Calu3 (cell line): ENCODE measurements at regions not wholly inside any gene's neighbourhood (a gene's known extent, or its start where the extent isn't known, plus 50 kb on each side); places are given as distances from the start of the nearest gene placed in this dataset.
"Not testable (repeated sequence)": the region's sequence is repeated elsewhere in the genome, so short reads cannot be mapped to it uniquely, and the experiment has no call there.

Experiments
- BruUV-seq: library from RNA; stranded (reverse); fragments of 400-500 nt; replicated peaks from 2 replicates; lab custom pipeline; 2021; lab: Mats Ljungman, UMichigan
- CTCF ChIA-PET: fragments of 300-600 bp; sonication (Branson Sonifier 250); formaldehyde crosslinking; loops from one replicate; lab custom pipeline; 2022; ENCODE audit warnings: antibody characterized with exemption; lab: Charles Lee
- DNase-seq: peaks from one replicate; pipeline ENCODE4 v3.0.0; 2022
- H3K27ac Mint-ChIP-seq: one replicate; pipeline ENCODE4 v1.8.0; 2022; ENCODE audit warnings: mixed read lengths; ENCODE audit not compliant: unreplicated experiment
- H3K27me3 Mint-ChIP-seq: one replicate; pipeline ENCODE4 v1.8.0; 2022; ENCODE audit warnings: mixed read lengths; ENCODE audit not compliant: unreplicated experiment
- H3K36me3 Mint-ChIP-seq: one replicate; pipeline ENCODE4 v1.8.0; 2022; ENCODE audit warnings: mild to moderate bottlenecking, moderate library complexity, mixed read lengths; ENCODE audit not compliant: insufficient read depth, unreplicated experiment
- H3K4me1 Mint-ChIP-seq: one replicate; pipeline ENCODE4 v1.8.0; 2022; ENCODE audit warnings: mild to moderate bottlenecking, low read depth, mixed read lengths; ENCODE audit not compliant: unreplicated experiment
- H3K4me3 Mint-ChIP-seq: one replicate; pipeline ENCODE4 v1.8.0; 2022; ENCODE audit warnings: mild to moderate bottlenecking, low read depth, moderate library complexity, mixed read lengths; ENCODE audit not compliant: unreplicated experiment
- H3K9me3 Mint-ChIP-seq: one replicate; pipeline ENCODE4 v1.8.0; 2022; ENCODE audit warnings: low read depth, mixed read lengths; ENCODE audit not compliant: unreplicated experiment
- intact Hi-C: fragments of 100-400 bp; cut with micrococcal nuclease; formaldehyde crosslinking; loops from one replicate; pipeline ENCODE4 v1.10.0; 2022; ENCODE audit not compliant: unreplicated experiment
- TF ChIP-seq, protein P1 (sequence below): fragments of 200-600 bp; IDR thresholded peaks from one replicate; pipeline ENCODE4 v1.8.0; 2022; ENCODE audit warnings: antibody characterized with exemption; ENCODE audit not compliant: unreplicated experiment

DNA sequence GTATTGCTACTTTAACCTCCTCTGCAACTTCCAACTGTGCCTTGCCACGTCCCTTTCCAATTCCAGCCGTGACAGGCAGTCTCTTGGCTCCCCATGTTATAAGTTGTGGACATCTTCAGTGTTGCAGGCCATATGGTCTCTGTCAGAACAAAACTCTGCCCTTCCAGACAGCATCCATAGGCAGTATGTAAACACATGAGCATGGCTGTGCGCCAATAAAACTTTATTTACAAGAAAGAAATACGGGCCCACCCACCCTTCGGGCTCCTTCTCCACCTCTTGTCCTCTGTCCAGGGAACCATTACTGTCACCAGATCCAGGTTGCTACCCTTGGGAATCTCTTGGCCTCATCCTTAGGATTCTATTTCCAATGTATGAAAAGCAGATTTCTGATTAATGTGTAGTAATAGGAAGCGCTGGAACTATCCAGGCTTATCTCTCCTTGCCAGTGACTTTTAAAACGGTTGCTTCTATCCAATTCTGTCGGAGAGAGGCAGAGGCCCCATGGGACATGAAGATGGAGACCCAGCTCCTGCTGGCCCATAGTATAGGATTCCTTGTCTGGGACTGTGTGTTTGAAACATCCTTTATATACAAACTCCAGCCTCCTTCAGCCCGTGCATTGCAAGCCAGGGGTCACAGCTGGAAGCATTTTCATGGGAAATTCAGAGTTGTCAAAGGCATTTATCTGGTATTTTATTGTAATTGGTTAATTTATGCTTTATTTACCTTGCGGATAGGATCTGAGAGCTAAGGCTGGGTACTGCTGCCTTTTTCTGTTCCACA is 114.4 kb downstream of the ZNF664 start:
- intact Hi-C loops: no loop called here
- Mint-ChIP-seq H3K9me3 (peaks cover 2% of the 10 kb centered on the region), H3K27ac (peak overlapping the region; percentile 24), H3K36me3 (no peaks in the 10 kb centered on the region), H3K4me1 (no peaks in the 10 kb centered on the region), H3K4me3 (no peak overlapping the region), H3K27me3 (no peaks in the 10 kb centered on the region)
- BruUV-seq: no TSS peak
- TF ChIP-seq, protein P1, sequence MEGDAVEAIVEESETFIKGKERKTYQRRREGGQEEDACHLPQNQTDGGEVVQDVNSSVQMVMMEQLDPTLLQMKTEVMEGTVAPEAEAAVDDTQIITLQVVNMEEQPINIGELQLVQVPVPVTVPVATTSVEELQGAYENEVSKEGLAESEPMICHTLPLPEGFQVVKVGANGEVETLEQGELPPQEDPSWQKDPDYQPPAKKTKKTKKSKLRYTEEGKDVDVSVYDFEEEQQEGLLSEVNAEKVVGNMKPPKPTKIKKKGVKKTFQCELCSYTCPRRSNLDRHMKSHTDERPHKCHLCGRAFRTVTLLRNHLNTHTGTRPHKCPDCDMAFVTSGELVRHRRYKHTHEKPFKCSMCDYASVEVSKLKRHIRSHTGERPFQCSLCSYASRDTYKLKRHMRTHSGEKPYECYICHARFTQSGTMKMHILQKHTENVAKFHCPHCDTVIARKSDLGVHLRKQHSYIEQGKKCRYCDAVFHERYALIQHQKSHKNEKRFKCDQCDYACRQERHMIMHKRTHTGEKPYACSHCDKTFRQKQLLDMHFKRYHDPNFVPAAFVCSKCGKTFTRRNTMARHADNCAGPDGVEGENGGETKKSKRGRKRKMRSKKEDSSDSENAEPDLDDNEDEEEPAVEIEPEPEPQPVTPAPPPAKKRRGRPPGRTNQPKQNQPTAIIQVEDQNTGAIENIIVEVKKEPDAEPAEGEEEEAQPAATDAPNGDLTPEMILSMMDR: no peak
- CTCF ChIA-PET: interaction anchor here (0.9 kb wide), 1 partner anchor 101 kb away, joined by 6 read pairs; no protein-coding TSS in a partner anchor
- DNase-seq: no peak

DNA sequence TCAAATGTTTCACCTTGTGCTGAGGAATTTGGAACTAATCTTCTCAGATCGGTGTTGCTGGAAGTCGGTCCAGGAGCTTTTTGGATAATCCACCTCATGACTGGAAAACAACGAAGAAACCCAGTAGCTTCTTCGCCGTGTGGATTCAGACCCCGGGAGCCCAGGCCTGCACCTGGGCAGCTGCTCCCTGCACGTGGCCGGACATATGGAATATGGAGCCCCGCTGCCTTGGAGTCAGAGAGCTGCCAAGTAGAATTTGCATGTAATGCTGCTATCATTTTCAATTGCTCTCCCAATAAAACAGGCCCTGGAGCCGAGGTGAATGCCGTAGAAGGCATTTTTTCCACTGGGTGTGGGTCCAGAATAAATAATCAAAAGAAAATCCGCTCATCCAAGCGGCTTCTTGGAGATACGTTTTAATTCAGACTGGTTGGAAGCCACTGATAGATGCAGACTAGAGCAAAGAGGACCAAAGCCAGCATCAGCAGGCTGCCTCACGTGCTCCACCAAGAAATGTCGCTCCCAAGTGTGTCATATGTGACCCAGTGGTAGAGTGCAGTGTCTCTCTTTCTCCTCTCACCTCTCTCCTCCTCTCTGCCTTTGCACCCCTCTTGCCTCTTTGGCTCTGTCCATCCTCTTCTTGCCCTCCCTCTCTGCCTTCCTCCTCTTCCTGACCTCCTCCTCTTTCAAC is 115.3 kb downstream of the ZNF664 start:
- peak overlapping the region; percentile 39 for H3K27ac Mint-ChIP-seq
- peaks cover 2% of the 10 kb centered on the region for H3K9me3 Mint-ChIP-seq

DNA sequence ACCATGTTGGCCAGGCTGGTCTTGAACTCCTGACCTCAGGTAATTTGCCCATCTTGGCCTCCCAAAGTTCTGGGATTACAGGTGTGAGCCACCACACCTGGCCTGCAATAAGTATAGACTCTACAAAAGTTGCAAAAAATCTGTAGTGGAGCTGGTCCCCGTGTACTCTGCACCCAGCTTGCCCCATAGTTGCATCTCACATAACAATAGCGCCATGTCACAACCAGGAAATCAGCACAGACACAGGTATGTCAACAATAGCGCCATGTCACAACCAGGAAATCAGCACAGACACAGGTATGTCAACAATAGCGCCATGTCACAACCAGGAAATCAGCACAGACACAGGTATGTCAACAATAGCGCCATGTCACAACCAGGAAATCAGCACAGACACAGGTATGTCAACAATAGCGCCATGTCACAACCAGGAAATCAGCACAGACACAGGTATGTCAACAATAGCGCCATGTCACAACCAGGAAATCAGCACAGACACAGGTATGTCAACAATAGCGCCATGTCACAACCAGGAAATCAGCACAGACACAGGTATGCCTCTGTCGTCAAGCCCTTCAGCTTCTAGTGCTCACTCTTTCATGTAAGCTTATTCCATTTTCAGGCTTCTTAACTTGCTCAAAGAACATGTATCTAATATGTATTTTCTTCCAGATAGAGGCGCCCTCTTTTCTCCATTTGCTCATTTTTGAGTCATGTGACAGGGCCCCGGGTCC is 116.3 kb downstream of the ZNF664 start:
- H3K4me1 Mint-ChIP-seq, intact Hi-C loops, H3K9me3 Mint-ChIP-seq, H3K36me3 Mint-ChIP-seq, H3K27me3 Mint-ChIP-seq, BruUV-seq, H3K4me3 Mint-ChIP-seq: not testable (repeated sequence)
- peak overlapping the region; percentile 46 for H3K27ac Mint-ChIP-seq
- CTCF ChIA-PET: interaction anchor here (0.5 to 1.0 kb wide), 5 partner anchors 34 to 1377 kb away, joined by 3 to 4 read pairs (median 3); no protein-coding TSS in a partner anchor
- DNase-seq: peak; percentile 57

More for the DNA sequence above, 115.3 kb downstream of the ZNF664 start:
- BruUV-seq: no TSS peak
- no peak overlapping the region for H3K4me3 Mint-ChIP-seq
- intact Hi-C loops: no loop called here
- no peaks in the 10 kb centered on the region for H3K36me3 Mint-ChIP-seq
- CTCF ChIA-PET: no interaction called here
- DNase-seq: no peak
- TF ChIP-seq, protein P1: no peak
- no peaks in the 10 kb centered on the region for H3K4me1 Mint-ChIP-seq
- no peaks in the 10 kb centered on the region for H3K27me3 Mint-ChIP-seq

DNA sequence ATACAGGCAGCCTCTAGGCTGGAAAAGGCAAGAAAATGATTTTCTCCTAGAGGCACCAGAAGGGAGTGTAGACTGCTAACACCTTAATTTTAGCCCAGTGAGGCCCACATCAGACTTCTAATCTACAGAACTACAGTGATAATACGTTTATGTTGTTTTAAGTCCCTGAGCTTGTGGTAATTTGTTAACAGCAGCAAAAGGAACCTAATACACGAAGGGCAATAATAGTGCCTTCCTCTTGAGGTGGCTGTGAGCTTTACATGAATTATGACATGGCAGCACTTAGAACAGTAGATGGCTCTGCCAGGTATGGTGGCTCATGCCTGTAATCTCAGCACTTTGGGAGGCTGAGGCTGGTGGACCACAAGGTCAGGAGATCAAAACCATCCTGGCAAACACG is 118.8 kb downstream of the ZNF664 start:
- TF ChIP-seq, protein P1: no peak
- intact Hi-C loops: no loop called here
- Mint-ChIP-seq H3K4me3 (no peak overlapping the region), H3K9me3 (peaks cover 2% of the 10 kb centered on the region), H3K27me3 (peaks cover 6% of the 10 kb centered on the region), H3K27ac (peak overlapping the region; percentile 53), H3K4me1 (no peaks in the 10 kb centered on the region), H3K36me3 (peaks cover under 1% of the 10 kb centered on the region)
- CTCF ChIA-PET: no interaction called here
- no TSS peak for BruUV-seq
- no peak for DNase-seq

DNA sequence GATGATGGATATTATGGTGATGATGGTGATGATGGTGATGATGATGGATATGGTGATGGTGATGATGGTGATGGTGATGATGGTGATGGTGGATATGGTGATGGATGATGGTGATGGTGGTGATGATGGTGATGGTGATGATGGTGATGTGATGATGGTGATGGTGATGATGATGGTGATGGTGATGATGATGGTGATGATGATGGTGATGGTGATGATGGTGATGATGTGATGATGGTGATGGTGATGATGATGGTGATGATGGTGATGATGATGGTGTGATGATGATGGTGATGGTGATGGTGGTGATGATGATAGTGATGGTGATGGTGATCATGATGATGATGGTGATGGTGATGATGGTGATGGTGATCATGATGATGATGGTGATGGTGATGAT is 119.5 kb downstream of the ZNF664 start:
- H3K9me3 Mint-ChIP-seq, intact Hi-C loops, CTCF ChIA-PET, H3K4me3 Mint-ChIP-seq, H3K27ac Mint-ChIP-seq, BruUV-seq, H3K36me3 Mint-ChIP-seq, H3K4me1 Mint-ChIP-seq, DNase-seq: not testable (repeated sequence)
- peaks cover 13% of the 10 kb centered on the region for H3K27me3 Mint-ChIP-seq
